DMS 273 (cell line): ENCODE measurements at regions not wholly inside any gene's neighbourhood (a gene's known extent, or its start where the extent isn't known, plus 50 kb on each side); places are given as distances from the start of the nearest gene placed in this dataset.
"Not testable (repeated sequence)": the region's sequence is repeated elsewhere in the genome, so short reads cannot be mapped to it uniquely, and the experiment has no call there.

Source experiments
- DNase-seq: peaks from one replicate; lab custom pipeline; 2025; ENCODE audit not compliant: unreplicated experiment; lab: John Stamatoyannopoulos, UW

DNA sequence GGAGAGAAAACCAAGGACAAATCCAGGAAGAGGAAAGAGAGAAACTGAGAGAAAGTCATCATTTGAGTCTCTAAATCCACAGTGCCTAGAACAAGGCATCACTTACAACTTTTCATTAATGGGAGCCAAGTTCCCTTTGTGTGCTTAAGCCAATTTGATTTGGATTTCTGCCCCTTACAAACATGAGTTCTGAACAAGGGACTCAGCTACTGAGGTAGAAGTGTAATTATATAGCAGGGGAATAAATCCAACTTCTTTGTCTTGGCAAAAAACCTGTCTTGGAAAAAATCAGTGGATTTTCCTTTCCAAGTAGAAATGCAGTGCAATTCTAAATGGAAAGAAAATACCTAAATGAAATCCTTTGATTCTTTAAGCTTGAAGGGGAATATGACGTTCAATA, 307.2 kb upstream of the CNTN3 start:
- no peak for DNase-seq

DNA sequence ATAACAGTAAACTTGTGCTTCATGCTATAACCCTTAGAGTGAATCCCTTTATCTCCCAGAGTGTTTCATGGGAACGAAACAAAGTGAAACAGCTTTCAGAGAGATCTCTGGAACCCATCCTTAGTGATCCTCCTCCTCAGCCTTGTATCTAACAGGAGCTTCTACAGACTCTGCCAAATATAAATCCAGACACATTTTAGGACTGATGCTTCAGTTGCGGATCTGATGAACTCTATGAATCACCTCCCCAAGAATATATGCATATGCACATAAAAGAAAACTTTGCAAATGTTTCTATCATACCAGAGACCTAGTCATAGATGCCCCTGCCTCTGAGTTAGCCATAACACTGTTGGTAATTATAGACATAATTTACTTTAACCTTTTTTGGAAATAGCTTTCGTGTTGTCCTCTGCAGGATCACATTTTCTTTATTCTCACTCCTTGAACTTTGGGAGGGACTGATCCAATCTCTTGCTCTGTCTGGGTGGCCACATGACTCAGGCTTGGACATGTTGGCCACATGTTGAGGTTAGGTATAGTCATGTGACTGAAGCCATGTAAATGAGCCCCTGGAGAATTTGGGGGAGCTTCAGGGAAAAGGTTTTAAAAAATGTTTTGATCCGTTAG, 306.4 kb upstream of the CNTN3 start:
- no peak for DNase-seq

DNA sequence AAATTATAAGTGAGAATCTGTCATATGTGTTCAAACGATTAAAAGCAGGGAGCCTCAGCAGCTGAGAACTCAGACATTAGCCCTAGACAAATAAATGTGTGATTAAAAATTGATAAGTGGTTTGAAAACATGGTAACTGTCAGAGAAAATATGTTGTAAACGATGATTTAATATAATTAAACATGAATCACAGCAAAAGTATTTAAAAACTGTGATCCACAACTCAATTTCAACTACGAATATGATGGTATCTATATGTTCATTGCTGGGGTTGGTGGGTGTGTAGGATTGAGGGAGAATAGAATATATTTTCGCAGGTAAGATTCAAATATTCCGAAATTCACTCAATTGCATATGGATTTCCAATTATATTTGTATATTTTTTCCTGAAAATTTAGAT, 302.2 kb upstream of the CNTN3 start:
- DNase-seq = no peak

DNA sequence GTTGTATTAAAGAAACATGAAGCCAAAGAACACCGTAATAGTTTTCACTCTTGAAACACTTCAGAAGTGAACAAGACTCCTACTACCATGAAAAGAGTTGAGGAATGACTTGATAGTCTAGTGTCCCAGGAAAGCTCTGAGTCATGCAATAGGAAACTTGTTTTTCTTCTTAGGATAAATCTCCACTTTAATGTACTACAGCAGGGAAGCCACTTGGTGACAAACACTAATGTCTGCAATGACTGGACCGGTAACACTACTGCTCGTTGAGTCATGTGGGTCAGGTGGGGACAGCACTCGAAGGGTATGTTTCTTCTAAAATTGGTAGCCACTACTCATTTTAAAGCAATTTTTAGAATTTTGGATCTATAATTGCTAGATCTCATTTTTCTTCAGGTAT, 291.7 kb upstream of the CNTN3 start:
- DNase-seq = no peak

DNA sequence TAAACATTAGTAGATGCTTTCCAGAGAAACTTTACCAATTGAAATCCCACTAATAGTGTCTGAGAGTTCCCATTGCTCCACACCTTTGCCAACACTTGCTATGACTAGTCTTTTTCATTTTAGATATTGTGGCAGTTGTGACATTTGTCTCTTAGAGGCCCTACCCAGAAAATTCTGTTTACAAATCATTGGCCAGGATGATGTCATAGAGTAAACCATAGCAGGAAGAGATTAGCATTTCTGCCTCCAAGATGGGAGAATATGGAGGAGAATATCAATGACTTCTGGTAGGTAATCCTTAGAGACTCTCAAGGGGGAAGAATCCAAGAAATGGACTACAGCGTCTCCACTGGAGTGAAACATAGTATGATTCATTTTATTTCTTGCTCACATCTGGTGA, 291.0 kb upstream of the CNTN3 start:
- DNase-seq = no peak

DNA sequence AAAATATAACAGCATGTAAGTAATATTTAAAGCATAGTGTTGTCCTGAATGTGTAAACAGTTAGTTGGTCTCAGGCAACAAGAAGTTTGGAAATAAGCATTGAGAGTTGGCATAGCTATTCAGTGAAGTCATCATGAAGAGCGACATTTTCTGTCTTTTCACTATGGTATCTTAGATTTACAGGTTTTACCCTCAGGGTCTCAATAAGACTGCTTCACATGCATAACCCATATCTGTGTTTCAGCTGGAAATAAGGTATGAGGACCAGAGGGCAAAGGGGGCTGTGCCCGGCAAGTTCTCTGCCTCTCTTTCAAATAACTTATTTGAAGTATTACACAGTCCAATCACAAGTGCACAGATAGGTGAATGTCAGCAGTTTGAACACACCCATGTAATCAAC, 290.2 kb upstream of the CNTN3 start:
- no peak for DNase-seq

DNA sequence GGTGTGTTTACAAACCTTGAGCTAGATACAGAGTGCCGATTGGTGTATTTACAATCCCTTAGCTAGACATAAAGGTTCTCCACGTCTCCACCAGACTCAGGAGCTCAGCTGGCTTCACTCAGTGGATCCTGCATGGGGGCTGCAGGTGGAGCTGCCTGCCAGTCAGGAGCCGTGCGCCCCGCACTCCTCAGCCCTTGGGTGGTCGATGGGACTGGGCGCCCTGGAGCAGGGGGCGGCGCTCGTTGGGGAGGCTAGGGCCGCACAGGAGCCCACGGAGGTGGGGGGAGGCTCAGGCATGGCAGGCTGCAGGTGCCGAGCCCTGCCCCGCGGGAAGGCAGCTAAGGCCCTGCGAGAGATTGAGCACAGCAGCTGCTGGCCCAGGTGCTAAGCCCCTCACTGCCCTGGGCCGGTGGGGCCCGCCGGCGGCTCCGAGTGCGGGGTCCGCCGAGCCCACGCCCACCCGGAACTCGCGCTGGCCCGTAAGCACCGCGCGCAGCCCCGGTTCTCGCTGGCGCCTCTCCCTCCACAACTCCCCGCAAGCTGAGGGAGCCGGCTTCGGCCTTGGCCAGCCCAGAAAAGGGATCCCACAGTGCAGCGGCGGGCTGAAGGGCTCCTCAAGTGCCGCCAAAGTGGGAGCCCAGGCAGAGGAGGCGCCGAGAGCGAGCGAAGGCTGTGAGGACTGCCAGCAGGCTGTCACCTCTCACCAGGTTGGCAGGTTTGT, 285.5 kb upstream of the CNTN3 start:
- not testable (repeated sequence) for DNase-seq

DNA sequence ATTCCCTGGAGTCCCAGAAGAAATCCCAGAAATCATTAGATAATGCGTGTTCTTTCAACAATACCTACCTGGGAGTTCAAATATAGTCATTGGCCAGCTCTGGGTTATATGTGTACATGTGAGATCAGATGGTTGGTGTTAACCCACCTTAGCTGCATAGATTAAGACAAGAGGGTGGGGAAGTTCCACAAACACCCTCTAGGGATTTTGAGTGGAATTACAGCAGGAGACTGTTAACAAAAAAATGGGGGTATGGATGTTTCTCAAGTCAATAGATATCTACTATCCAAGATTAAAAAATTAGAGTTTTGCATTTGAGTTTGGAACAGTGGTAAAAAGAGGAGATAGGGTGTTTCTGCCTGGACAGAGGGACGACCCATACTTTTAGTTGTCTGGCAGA, 282.5 kb upstream of the CNTN3 start:
- peak; percentile 4 for DNase-seq

DNA sequence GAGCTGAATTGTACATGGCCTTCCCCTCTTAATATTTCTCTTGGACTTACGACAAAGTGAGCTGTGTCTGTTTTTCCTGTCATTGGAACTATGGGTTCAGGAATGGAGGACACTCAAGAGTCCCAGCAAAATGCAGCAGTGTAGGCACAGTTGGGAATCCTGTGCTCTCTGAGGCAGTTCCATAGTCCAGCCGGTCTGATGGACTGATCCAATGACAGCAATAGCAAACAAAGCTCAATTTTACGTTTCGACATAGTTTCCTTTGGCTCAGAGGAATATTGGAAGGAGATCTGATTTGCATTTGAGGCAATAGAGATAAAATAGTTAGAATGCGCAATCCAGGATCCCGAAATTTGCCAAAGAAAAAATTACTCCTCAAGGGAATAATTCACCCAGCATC, 276.9 kb upstream of the CNTN3 start:
- DNase-seq = no peak

DNA sequence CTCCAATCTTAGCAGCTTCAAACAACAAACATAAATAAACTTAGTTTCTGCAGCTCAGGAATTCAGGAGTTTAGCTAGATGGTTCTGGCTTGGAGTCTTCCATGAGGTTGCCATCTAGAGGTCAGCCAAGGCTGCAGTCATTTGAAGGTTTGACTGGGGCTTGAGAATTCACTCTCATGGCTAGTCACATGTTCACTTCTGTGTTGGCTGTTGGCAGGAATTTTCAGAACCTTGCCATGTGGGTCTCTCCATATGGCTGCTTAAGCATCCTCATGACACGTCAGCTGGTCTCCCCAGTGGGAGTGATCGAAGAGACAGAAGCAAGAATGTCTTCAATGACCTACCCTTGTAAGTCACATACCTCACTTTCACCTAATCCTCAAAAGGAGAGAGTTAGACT, 269.2 kb upstream of the CNTN3 start:
- peak; percentile 4 for DNase-seq

DNA sequence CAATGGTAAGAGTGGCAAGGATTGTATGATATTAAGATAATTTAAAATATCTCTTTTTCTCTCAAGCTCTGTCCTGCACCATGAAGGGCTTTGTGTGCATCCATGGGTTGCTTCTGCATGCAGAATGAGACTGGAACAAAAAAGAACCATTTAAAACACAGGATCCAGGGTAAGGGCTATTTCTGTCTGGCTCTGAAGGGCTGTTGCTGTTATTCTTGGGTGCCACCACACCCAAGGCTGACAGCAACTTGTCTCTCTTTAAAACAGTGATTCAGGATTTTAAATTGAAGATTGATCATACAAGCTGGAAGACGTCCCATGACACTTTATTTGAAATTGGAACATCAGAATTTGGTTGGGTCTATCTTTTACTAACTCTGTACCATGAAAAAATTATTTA, 268.8 kb upstream of the CNTN3 start:
- DNase-seq = no peak

DNA sequence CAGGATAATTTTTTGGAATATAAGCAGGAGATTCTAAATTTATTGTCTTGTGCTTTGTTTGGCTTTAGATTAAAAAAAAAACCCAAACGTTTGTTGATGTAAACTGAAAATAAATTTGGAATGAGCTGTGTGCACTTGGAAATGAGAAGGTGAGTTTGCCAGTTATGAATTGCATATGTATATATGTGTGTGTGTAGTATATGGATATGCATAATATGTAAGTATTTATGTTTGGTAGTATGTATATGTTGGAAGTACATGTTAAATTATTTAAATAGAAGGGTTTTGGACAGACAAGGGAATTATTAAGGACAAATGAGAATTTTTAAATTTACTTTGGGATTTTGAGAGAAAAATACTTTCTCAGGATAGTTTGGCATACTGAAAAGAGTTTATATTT, 265.8 kb upstream of the CNTN3 start:
- DNase-seq = no peak

DNA sequence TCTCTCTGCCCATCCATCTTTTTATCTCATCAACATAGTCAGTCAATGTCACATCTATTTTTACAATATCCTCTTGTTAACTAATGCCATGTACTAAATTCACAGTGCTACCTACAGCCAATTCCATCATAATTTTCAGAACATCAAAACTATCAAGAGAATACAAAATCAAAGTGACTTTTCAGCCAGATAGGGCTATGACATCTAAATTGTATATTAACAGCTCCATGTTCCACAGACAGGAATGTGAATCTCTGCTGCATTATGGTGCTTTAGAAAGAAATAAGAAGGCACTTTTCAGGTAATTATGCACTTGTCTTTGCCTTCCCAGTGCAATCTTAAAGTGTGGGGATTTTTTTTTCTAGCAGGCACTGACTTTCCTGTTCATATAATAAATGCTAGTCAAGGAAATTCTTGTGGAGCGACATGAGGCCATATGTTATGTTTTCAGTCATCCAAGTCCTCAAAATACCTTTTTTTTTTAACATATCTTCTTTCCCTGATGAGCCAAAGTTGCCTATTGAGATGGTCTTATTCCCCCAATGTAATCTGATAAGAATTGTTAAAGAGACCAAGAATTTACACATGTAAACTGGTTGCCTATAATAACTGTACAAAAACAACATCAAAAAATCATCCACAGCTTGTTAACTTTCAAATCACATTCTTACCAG, 252.0 kb upstream of the CNTN3 start:
- DNase-seq = no peak

DNA sequence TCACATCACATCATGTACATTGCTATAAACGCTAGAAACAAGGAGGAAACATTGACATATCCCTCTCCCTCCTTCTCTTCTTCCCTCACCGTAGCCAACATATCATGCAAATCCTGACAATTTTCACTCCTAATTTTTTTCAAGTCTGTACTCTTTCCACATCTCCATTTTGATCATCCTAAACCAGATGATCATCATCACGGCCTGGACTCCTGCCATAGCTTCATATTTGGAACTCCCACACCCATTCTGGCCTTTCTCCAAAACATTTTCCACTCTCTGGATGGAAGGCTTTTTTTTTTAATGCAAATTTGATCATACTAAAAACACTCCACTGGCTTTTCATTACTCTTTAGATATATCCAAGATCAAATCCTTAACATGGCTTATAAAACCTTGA, 248.0 kb upstream of the CNTN3 start:
- no peak for DNase-seq

DNA sequence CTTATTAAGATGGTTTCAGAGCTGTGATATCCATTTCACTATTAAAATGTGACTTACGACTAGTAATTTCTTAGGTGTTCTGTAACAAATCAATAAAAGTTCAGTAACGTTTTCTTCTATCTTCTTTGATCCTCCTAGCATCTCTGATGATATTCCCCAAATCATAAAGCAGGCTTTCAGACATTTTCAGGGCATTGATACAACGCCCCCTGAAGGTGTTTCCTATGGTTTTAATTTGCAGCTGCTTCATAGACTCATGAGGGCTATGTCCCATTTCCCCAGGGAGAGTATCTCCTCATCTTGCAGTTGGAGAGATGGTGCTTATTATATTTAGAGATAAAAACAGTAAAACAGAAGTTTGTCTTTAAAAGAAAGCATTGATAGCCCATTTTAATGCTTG, 246.8 kb upstream of the CNTN3 start:
- no peak for DNase-seq

DNA sequence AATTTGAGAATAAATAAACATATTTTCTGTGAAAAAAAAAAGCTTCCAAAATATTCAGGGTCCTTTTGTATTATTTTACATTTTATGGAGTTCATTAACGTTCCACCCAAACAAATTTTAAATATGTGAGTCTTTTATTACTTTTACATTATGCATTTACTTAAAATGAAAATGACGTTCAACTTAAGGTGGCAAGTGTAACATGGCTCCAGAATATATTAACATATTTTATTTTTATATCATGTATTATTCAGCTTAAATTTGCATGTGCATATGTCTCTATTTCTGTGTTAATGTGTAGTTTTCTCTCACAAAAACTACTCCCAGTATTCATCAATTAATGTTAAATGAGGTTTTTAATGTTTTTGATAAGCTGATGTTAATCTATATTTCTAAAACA, 243.6 kb upstream of the CNTN3 start:
- no peak for DNase-seq

DNA sequence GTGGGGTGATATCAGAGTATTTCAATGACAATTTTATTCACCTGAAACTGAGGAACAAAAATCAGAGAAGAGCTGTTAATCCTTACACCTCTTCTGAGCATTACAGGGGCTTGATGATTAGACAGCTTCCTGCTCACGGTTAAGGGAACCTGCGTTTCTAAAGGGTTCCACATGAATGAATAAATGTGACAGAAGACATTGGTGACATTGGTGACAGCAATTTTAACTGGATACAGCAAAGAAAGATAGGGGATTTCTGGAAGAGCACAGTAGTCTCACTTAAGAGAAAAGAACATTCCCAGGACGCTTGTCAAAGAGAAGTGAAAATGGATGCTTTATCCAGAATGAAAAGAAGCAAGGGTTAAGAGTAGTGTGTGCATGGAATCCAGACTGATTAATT, 235.9 kb upstream of the CNTN3 start:
- no peak for DNase-seq

DNA sequence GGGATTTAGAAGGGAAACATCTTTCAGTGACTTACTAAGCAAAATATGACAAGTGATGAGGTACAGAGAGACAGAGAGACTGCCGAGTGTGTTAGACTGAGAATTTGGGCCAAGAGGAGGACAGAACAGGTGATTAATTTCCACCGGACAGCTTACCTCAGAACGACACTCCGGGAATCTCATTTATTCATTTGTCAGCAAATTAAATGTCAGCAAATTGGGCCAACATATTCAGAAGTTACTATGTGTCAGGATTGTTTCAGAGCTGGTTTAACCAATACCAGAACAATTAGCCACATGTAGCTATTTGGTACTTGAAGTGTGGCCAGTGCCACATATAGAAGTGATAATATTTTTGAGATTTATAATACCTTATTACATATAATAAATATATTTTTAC, 232.6 kb upstream of the CNTN3 start:
- DNase-seq = no peak

DNA sequence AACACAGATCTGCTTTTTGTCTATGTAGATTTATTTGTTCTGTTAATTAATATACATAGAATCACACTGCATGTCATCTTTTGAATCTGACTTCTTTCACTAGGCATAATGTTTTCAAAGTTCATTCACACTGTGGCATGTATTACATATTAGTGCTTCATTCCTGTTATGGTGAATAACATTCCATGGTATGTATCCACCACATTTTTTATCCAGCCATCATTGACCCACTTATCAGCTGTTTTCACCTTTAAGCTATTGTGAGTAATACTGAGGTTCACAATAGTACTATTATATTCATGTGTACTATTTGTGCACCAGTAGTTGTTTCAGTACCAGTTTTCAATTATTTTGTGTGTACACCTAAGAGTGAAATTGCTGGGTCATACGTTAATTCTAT, 230.6 kb upstream of the CNTN3 start:
- no peak for DNase-seq

DNA sequence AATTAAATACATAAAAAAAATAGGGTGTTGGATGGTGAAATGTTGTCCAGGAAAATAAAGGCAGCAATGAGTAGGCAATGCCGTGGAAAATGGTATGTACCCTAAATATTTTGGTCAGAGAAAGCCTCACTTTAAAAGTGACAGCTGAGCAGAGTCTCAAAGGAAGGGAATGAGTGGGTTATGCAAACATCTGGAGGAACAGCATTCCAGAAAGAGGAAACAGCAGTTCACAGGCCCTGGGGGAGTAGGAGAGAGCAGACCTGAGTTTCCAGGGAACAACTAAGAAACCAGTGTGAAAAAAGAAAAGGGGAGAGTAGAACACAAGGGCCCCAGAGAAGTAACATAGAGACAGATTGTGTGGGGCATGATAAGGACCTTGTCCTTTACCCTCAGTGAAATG, 230.0 kb upstream of the CNTN3 start:
- no peak for DNase-seq

DNA sequence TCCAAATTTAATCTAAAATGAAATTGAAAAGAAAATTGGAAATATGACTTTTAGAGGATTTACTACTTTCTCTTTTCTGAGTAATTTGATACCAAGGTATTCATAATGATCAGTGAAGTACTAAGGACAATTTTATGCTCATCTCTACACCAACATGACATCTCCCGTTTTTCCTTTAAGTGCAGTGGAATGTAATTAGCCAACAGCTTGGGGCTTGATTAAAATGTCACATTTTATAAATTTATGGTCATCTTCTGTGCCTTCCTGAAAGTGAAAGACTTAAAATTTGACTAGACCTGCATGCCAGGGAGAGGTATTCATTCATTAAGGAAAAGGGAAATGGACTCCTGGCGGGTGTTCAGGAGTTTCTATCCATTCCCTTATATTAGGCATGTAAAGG, 228.2 kb upstream of the CNTN3 start:
- DNase-seq = no peak

DNA sequence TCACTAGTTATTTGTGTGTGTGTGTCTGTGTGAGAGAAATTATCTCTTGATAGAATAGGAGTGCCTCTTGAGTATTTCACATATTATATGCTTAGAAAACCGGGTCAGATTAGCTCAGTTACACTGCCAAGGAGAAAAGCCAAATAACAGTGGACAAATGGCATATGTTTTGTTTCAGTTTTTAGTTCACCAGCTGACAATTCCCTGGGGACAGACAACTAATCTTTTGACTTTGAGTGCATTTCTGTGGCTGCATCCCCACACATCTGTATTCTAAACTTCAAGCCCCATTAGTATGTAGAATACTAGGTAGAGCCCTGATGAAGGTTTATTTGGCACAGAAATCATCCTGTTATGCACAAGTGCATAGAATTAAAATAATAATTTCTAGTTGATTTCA, 227.7 kb upstream of the CNTN3 start:
- DNase-seq = no peak

DNA sequence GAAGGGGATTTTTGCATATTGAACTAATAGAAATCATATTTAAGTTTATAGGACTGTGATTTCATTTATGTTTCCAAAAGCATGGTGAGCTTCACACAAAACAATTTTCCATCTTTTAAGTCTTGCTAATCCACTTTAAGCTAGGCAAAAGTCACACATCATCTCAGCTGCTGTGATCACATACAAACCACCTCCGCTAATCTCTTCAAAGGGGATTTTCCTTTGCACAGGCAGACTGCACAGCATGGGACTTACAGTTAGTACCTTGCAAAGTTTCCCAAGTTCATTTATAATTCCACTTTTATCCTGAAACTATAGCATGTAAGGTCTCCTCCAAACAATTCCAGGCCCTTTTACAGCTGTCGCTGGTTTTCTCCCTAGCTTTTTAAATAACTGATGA, 225.1 kb upstream of the CNTN3 start:
- no peak for DNase-seq
